Endothelial cell (in vitro differentiated cells): ENCODE measurements at regions not wholly inside any gene's neighbourhood (a gene's known extent, or its start where the extent isn't known, plus 50 kb on each side); places are given as distances from the start of the nearest gene placed in this dataset.

ENCODE experiments used
- DNase-seq: peaks from one replicate; pipeline ENCODE4 v3.0.0; 2021; ENCODE audit warnings: low spot score
- H3K27ac Mint-ChIP-seq: one replicate; pipeline ENCODE4 v1.8.0; 2021; ENCODE audit warnings: mixed read lengths, inconsistent platforms; ENCODE audit not compliant: unreplicated experiment
- H3K27me3 Mint-ChIP-seq: one replicate; pipeline ENCODE4 v1.8.0; 2021; ENCODE audit warnings: mild to moderate bottlenecking, moderate library complexity, mixed read lengths, inconsistent platforms; ENCODE audit not compliant: unreplicated experiment
- H3K36me3 Mint-ChIP-seq: one replicate; pipeline ENCODE4 v1.8.0; 2021; ENCODE audit warnings: mild to moderate bottlenecking, low read depth, mixed read lengths, inconsistent platforms; ENCODE audit not compliant: unreplicated experiment
- H3K4me1 Mint-ChIP-seq: one replicate; pipeline ENCODE4 v1.8.0; 2021; ENCODE audit warnings: mild to moderate bottlenecking, mixed read lengths, inconsistent platforms; ENCODE audit not compliant: unreplicated experiment
- H3K4me3 Mint-ChIP-seq: one replicate; pipeline ENCODE4 v1.8.0; 2021; ENCODE audit warnings: mild to moderate bottlenecking, mixed read lengths, inconsistent platforms; ENCODE audit not compliant: unreplicated experiment
- H3K9me3 Mint-ChIP-seq: one replicate; pipeline ENCODE4 v1.8.0; 2021; ENCODE audit warnings: mixed read lengths, inconsistent platforms; ENCODE audit not compliant: unreplicated experiment
- CTCF ChIP-seq: fragments of 200-600 bp; sonication (generic); IDR thresholded peaks from one replicate; pipeline ENCODE4 v1.5.0; 2021; ENCODE audit warnings: antibody characterized with exemption; ENCODE audit not compliant: unreplicated experiment

GRCh38 chr12:13798162-13798561, 183.2 kb downstream of the GRIN2B start:
- Mint-ChIP-seq H3K4me1 (no peaks in the 10 kb centered on the region), H3K27me3 (no peaks in the 10 kb centered on the region), H3K36me3 (no peaks in the 10 kb centered on the region), H3K4me3 (no peak overlapping the region), H3K27ac (no peak overlapping the region), H3K9me3 (no peaks in the 10 kb centered on the region)
- peak; percentile 35 for TF ChIP-seq CTCF
- DNase-seq, result no peak

GRCh38 chr12:13794706-13795105, 186.7 kb downstream of the GRIN2B start:
- no peaks in the 10 kb centered on the region for H3K4me1 Mint-ChIP-seq

GRCh38 chr12:13790317-13790716, 191.1 kb downstream of the GRIN2B start:
- no peaks in the 10 kb centered on the region for H3K9me3 Mint-ChIP-seq
- no peak overlapping the region for H3K27ac Mint-ChIP-seq
- no peaks in the 10 kb centered on the region for H3K27me3 Mint-ChIP-seq
- no peak for TF ChIP-seq CTCF
- no peaks in the 10 kb centered on the region for H3K36me3 Mint-ChIP-seq
- H3K4me3 Mint-ChIP-seq, result no peak overlapping the region
- H3K4me1 Mint-ChIP-seq, result no peaks in the 10 kb centered on the region
- DNase-seq, result no peak

More at GRCh38 chr12:13794706-13795105, 186.7 kb downstream of the GRIN2B start:
- no peak for TF ChIP-seq CTCF
- H3K27me3 Mint-ChIP-seq, result no peaks in the 10 kb centered on the region
- no peaks in the 10 kb centered on the region for H3K36me3 Mint-ChIP-seq
- no peak for DNase-seq
- H3K4me3 Mint-ChIP-seq, result no peak overlapping the region
- H3K27ac Mint-ChIP-seq, result no peak overlapping the region
- H3K9me3 Mint-ChIP-seq, result no peaks in the 10 kb centered on the region

- TF ChIP-seq CTCF, result no peak
- no peak overlapping the region for H3K4me3 Mint-ChIP-seq
- no peaks in the 10 kb centered on the region for H3K9me3 Mint-ChIP-seq
- DNase-seq, result no peak
- H3K27ac Mint-ChIP-seq, result no peak overlapping the region
- H3K27me3 Mint-ChIP-seq, result no peaks in the 10 kb centered on the region
- H3K4me1 Mint-ChIP-seq, result no peaks in the 10 kb centered on the region
- no peaks in the 10 kb centered on the region for H3K36me3 Mint-ChIP-seq
Measured at GRCh38 chr12:13788626-13789025, 192.8 kb downstream of the GRIN2B start.

- no peak for TF ChIP-seq CTCF
- H3K27ac Mint-ChIP-seq, result no peak overlapping the region
- H3K27me3 Mint-ChIP-seq, result no peaks in the 10 kb centered on the region
- H3K4me1 Mint-ChIP-seq, result no peaks in the 10 kb centered on the region
- no peaks in the 10 kb centered on the region for H3K9me3 Mint-ChIP-seq
- no peaks in the 10 kb centered on the region for H3K36me3 Mint-ChIP-seq
- no peak overlapping the region for H3K4me3 Mint-ChIP-seq
- no peak for DNase-seq
Measured at GRCh38 chr12:13786646-13787045, 194.8 kb downstream of the GRIN2B start.
